Globus pallidus (tissue), 1 donor: ENCODE measurements at regions not wholly inside any gene's neighbourhood (a gene's known extent, or its start where the extent isn't known, plus 50 kb on each side); places are given as distances from the start of the nearest gene placed in this dataset.
"Not testable (repeated sequence)": the region's sequence is repeated elsewhere in the genome, so short reads cannot be mapped to it uniquely, and the experiment has no call there.

Source experiments
- DNase-seq: peaks from one replicate; pipeline ENCODE4 v3.0.0-alpha.2; 2015; ENCODE audit warnings: low spot score

- no peak for DNase-seq
Measured at GRCh38 chr13:50744116-50744660, 99.3 kb downstream of the DLEU7 start.

- DNase-seq = no peak
Measured at GRCh38 chr13:50745542-50746115, 97.9 kb downstream of the DLEU7 start.

GRCh38 chr13:50747737-50748350 lies 95.6 kb downstream of the DLEU7 start:
- no peak for DNase-seq

GRCh38 chr13:50753221-50753620 lies 90.3 kb downstream of the DLEU7 start:
- not testable (repeated sequence) for DNase-seq

- not testable (repeated sequence) for DNase-seq
Measured at GRCh38 chr13:50755862-50756685, 87.4 kb downstream of the DLEU7 start.

GRCh38 chr13:50757008-50757407 lies 86.5 kb downstream of the DLEU7 start:
- DNase-seq = no peak

- no peak for DNase-seq
Measured at GRCh38 chr13:50758796-50759195, 84.7 kb downstream of the DLEU7 start.

- no peak for DNase-seq
Measured at GRCh38 chr13:50760751-50761150, 82.7 kb downstream of the DLEU7 start.

- no peak for DNase-seq
Measured at GRCh38 chr13:50761406-50761805, 82.1 kb downstream of the DLEU7 start.

- DNase-seq = peak; percentile 45
Measured at GRCh38 chr13:50762969-50763567, 80.4 kb downstream of the DLEU7 start.

- peak; percentile 42 for DNase-seq
Measured at GRCh38 chr13:50766013-50766412, 77.5 kb downstream of the DLEU7 start.

- DNase-seq = no peak
Measured at GRCh38 chr13:50766695-50767094, 76.8 kb downstream of the DLEU7 start.

GRCh38 chr13:50772881-50773280 lies 70.6 kb downstream of the DLEU7 start:
- not testable (repeated sequence) for DNase-seq
